H1 (cell line): ENCODE measurements at regions not wholly inside any gene's neighbourhood (a gene's known extent, or its start where the extent isn't known, plus 50 kb on each side); places are given as distances from the start of the nearest gene placed in this dataset.

ENCODE experiments used
- BRCA1 ChIP-seq: IDR thresholded peaks from 2 replicates; pipeline ENCODE4 v1.6.1; 2012; ENCODE audit warnings: low read depth, low read length, improper control_type of control experiment
- CEBPB ChIP-seq: IDR thresholded peaks from 2 replicates; pipeline ENCODE4 v1.6.1; 2012; ENCODE audit warnings: low read depth, low read length
- EGR1 ChIP-seq: IDR thresholded peaks from 2 replicates; pipeline ENCODE4 v1.6.1; 2011; ENCODE audit warnings: low read depth, low read length, borderline replicate concordance
- EZH2 ChIP-seq: fragments of 200-600 bp; sonication (generic); IDR thresholded peaks from 2 replicates; pipeline ENCODE4 v1.7.1; 2012; ENCODE audit warnings: low read depth, mild to moderate bottlenecking, moderate library complexity, low read length, inconsistent platforms; ENCODE audit not compliant: severe bottlenecking
- GABPA ChIP-seq: IDR thresholded peaks from 2 replicates; pipeline ENCODE4 v1.6.1; 2011; ENCODE audit warnings: mild to moderate bottlenecking, low read length, moderate library complexity, borderline replicate concordance; ENCODE audit not compliant: insufficient read depth
- JUND ChIP-seq: IDR thresholded peaks from 2 replicates; pipeline ENCODE4 v1.6.1; 2011; ENCODE audit warnings: mild to moderate bottlenecking, improper control_type of control experiment, low read length
- TF ChIP-seq, protein P1 (sequence below), 3 experiments: IDR thresholded peaks; 1 replicate in 2 of 3; 2 replicates in 1 of 3; pipeline versions ENCODE4 v1.5.1 to v1.6.1; 2011; ENCODE audit warnings: low read length in 3 of 3, mild to moderate bottlenecking in 3 of 3, inconsistent platforms in 2 of 3, low read depth in 1 of 3, moderate library complexity in 1 of 3; ENCODE audit not compliant: insufficient read depth in 1 of 3; ENCODE audit errors: control extremely low read depth in 1 of 3

DNA sequence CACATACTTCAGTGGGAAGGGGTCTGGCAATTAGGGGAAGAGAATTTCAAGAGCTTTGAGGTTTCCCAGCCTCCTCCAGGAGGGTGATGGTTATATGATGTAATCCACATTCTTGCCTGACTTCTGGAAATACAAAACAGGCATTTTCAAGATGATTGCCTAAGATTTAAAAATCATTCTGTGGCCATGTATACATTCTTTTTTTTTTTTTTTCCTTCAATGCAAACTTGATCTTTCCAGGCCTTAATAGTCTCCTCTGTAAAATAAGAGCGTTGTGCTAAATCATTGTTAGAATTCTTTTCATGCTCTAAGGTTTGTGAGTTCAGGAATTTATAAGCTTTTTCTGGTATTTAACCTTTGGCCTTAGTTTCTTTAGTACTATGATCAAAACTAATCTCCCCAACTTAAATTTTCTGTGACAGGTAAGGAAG, 192.3 kb upstream of the HMCN1 start:
- TF ChIP-seq JUND (no peak), BRCA1 (no peak), GABPA (no peak), EGR1 (no peak), CEBPB (no peak), EZH2 (no peak)
- TF ChIP-seq, protein P1, sequence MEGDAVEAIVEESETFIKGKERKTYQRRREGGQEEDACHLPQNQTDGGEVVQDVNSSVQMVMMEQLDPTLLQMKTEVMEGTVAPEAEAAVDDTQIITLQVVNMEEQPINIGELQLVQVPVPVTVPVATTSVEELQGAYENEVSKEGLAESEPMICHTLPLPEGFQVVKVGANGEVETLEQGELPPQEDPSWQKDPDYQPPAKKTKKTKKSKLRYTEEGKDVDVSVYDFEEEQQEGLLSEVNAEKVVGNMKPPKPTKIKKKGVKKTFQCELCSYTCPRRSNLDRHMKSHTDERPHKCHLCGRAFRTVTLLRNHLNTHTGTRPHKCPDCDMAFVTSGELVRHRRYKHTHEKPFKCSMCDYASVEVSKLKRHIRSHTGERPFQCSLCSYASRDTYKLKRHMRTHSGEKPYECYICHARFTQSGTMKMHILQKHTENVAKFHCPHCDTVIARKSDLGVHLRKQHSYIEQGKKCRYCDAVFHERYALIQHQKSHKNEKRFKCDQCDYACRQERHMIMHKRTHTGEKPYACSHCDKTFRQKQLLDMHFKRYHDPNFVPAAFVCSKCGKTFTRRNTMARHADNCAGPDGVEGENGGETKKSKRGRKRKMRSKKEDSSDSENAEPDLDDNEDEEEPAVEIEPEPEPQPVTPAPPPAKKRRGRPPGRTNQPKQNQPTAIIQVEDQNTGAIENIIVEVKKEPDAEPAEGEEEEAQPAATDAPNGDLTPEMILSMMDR (IDR thresholded peaks at IDR 0.05; ENCODE audit: control extremely low read depth in 1 of 3, insufficient read depth in 1 of 3, low read depth in 1 of 3, low read length in 3 of 3) = no peak
